Putamen (tissue), 1 donor: ENCODE measurements at regions not wholly inside any gene's neighbourhood (a gene's known extent, or its start where the extent isn't known, plus 50 kb on each side); places are given as distances from the start of the nearest gene placed in this dataset.
"Not testable (repeated sequence)": the region's sequence is repeated elsewhere in the genome, so short reads cannot be mapped to it uniquely, and the experiment has no call there.

Experiments used
- DNase-seq: peaks from one replicate; pipeline ENCODE4 v3.0.0-alpha.2; 2016; ENCODE audit warnings: low spot score

- DNase-seq = no peak
Measured at GRCh38 chr2:212864186-212864585, 287.2 kb downstream of the IKZF2 start.

GRCh38 chr2:212863185-212863588 lies 288.2 kb downstream of the IKZF2 start:
- DNase-seq = no peak

- no peak for DNase-seq
Measured at GRCh38 chr2:212858496-212858895, 292.9 kb downstream of the IKZF2 start.

- no peak for DNase-seq
Measured at GRCh38 chr2:212854771-212855170, 296.6 kb downstream of the IKZF2 start.

GRCh38 chr2:212854116-212854515 lies 297.3 kb downstream of the IKZF2 start:
- no peak for DNase-seq

GRCh38 chr2:212845941-212846340 lies 305.5 kb downstream of the IKZF2 start:
- no peak for DNase-seq

- DNase-seq = no peak
Measured at GRCh38 chr2:212843409-212844199, 305.0 kb upstream of the ERBB4 start.

- DNase-seq = no peak
Measured at GRCh38 chr2:212842544-212843185, 304.1 kb upstream of the ERBB4 start.

GRCh38 chr2:212841460-212841859 lies 302.9 kb upstream of the ERBB4 start:
- no peak for DNase-seq

- DNase-seq = no peak
Measured at GRCh38 chr2:212832211-212833195, 293.9 kb upstream of the ERBB4 start.

- no peak for DNase-seq
Measured at GRCh38 chr2:212831671-212832199, 293.1 kb upstream of the ERBB4 start.

GRCh38 chr2:212816267-212816666 lies 277.7 kb upstream of the ERBB4 start:
- DNase-seq = no peak

- no peak for DNase-seq
Measured at GRCh38 chr2:212815453-212815852, 276.9 kb upstream of the ERBB4 start.

GRCh38 chr2:212814941-212815340 lies 276.3 kb upstream of the ERBB4 start:
- no peak for DNase-seq

GRCh38 chr2:212811921-212812320 lies 273.3 kb upstream of the ERBB4 start:
- DNase-seq = no peak

GRCh38 chr2:212811036-212811805 lies 272.6 kb upstream of the ERBB4 start:
- DNase-seq = no peak

GRCh38 chr2:212797484-212798205 lies 259.0 kb upstream of the ERBB4 start:
- DNase-seq = no peak

GRCh38 chr2:212794471-212794870 lies 255.9 kb upstream of the ERBB4 start:
- DNase-seq = no peak

GRCh38 chr2:212791569-212791968 lies 253.0 kb upstream of the ERBB4 start:
- DNase-seq = no peak

- DNase-seq = not testable (repeated sequence)
Measured at GRCh38 chr2:212786088-212786487, 247.5 kb upstream of the ERBB4 start.

- peak; percentile 8 for DNase-seq
Measured at GRCh38 chr2:212777020-212777491, 238.5 kb upstream of the ERBB4 start.
